ENCODE measurements at regions not wholly inside any gene's neighbourhood (a gene's known extent, or its start where the extent isn't known, plus 50 kb on each side); places are given as distances from the start of the nearest gene placed in this dataset.

DNA sequence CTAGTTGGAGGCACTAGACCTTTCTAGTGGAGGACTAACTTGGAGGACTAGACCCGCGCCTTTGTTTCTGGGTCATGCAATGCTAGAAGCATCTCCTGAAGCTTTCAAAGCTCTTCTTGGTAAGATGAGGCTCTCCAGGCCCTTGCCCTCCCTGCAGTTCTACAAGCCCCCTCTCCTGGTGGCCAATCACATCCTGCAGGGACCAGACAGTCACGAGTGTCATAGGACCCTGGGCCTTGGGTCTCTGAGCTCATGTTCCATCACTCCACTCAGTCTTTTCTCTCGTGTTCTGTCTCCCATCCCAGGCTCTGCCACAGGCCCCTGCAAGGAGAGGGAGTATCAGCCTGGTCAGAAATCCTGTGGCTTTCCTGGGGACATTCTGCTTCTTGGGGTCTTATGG lies 119.6 kb downstream of the CYLD start:
- H3K4me3 ChIP-seq (ENCODE audit: low read depth, low read length) = no peak overlapping the region
- TF ChIP-seq, protein P1, sequence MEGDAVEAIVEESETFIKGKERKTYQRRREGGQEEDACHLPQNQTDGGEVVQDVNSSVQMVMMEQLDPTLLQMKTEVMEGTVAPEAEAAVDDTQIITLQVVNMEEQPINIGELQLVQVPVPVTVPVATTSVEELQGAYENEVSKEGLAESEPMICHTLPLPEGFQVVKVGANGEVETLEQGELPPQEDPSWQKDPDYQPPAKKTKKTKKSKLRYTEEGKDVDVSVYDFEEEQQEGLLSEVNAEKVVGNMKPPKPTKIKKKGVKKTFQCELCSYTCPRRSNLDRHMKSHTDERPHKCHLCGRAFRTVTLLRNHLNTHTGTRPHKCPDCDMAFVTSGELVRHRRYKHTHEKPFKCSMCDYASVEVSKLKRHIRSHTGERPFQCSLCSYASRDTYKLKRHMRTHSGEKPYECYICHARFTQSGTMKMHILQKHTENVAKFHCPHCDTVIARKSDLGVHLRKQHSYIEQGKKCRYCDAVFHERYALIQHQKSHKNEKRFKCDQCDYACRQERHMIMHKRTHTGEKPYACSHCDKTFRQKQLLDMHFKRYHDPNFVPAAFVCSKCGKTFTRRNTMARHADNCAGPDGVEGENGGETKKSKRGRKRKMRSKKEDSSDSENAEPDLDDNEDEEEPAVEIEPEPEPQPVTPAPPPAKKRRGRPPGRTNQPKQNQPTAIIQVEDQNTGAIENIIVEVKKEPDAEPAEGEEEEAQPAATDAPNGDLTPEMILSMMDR (IDR thresholded peaks at IDR 0.05; ENCODE audit: low read depth, low read length, missing control alignments) = no peak
- DNase-seq (ENCODE audit: low read depth) = no peak

DNA sequence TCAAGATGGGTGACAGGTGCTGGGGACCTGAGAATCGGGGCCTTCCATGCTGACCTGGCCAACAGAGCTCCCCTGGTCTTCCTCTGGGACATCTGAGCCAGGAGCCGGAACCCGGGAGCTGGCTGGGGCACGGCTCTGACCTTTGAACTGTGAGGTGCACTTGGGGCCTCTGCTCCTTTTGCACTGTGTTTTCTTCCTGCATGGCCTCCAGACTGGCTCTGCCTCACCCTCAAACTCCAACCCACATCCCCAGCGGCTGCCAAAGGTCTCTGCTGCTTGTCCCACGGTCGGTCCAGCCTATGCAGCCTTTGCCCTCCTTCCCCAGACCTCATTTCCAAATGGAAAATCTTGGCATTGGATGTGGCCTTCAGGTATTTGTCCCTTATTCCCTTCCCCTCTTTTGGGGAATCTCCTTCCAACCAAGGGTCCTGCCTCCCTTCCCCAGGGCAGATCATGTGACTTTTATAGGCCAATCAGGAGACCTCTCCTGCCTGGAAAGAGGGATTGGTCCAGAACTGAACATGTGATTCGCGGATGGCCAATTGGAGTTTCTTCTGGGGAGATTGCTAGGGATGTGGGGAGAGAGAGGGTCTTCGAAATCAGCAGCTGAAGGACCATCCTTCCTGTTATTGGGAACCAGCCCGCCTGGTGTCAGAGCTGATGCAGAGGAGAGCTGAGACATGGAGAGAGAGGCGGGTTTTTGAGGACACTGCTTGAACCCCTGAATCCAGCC lies 117.9 kb downstream of the CYLD start:
- H3K4me3 ChIP-seq (ENCODE audit: low read depth, low read length) = no peak overlapping the region
- TF ChIP-seq, protein P1 (IDR thresholded peaks at IDR 0.05; ENCODE audit: low read depth, low read length, missing control alignments) = no peak
- no peak for DNase-seq (ENCODE audit: low read depth)

DNA sequence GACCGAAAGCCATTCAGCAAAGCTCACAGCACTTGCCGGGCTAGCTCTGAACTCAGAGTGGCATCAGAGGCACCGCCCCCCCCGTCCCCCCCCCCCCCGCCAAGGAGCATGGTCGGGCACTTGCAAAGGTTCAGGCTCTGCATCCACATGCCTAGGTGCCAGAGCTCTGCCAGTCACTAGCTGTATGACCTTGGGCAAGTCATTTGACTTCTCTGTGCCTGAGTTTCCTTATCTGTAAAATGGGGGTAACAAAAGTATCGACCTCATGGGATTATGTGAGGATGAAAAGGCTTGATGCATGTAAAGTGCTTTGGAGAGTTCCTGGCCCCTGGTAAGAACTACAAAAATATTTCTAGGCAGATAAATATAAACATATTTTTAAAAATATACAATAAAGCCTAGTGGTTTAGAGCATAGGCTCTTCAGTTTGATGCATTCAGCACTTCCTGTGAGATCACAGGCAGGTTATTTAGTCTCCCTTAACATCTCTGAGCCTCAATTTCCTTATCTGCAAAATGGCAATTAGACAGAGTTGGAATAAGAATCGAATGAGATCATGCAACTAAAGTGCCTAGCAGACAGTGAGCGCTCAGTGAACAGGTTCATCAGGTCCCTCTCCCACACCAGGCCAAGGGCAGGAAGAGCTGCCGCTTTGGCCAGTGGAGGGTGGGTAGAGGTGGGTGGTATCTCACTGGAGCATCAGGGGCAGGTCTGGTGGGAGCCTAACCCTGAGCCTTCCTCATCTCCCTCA lies 117.2 kb downstream of the CYLD start:
- H3K4me3 ChIP-seq (ENCODE audit: low read depth, low read length) = no peak overlapping the region
- DNase-seq (ENCODE audit: low read depth) = no peak
- TF ChIP-seq, protein P1 (IDR thresholded peaks at IDR 0.05; ENCODE audit: low read depth, low read length, missing control alignments) = no peak

DNA sequence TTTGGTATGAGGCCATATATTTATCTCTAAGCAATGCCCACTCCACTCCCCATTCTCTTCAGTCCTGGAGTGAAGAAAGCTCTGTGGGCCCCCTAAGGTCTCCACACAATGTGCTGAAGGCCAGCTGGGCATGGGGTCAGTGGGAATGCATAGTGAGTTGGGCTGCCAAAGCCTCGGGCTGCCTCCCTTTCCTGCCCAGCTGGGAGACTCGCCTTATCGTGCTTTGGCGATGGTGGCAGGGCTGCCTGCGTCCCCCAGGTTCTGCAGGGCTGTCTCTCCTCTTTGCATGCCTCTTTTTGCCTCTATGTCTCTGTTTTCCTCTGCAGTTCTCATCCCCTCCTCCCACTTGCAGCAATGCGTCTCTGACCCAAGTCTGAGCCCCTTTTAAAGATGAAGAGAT lies 116.5 kb downstream of the CYLD start:
- no peak for DNase-seq (ENCODE audit: low read depth)
- H3K4me3 ChIP-seq (ENCODE audit: low read depth, low read length) = no peak overlapping the region
- TF ChIP-seq, protein P1 (IDR thresholded peaks at IDR 0.05; ENCODE audit: low read depth, low read length, missing control alignments) = no peak

DNA sequence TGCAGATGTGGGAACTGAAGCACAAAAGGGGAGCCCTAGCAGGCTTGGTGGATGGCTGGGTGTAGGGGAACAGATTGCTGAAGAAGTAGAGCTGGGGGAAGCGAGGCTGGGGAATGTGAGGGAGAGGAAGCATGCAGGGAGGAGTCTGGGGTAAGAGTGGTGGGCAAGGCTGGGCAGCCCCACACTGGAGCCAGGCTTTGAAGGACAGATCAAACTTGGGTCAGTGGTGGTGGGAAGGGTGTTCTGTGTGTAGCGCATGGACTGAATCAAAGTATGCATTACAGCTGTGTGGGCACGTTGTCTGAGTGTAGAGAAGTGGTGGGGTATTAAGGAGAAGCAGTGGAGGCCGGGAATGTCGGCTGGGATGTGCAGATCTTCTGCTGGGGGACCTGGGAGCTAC lies 116.0 kb downstream of the CYLD start:
- TF ChIP-seq, protein P1 (IDR thresholded peaks at IDR 0.05; ENCODE audit: low read depth, low read length, missing control alignments) = no peak
- H3K4me3 ChIP-seq (ENCODE audit: low read depth, low read length) = no peak overlapping the region
- DNase-seq (ENCODE audit: low read depth) = no peak

DNA sequence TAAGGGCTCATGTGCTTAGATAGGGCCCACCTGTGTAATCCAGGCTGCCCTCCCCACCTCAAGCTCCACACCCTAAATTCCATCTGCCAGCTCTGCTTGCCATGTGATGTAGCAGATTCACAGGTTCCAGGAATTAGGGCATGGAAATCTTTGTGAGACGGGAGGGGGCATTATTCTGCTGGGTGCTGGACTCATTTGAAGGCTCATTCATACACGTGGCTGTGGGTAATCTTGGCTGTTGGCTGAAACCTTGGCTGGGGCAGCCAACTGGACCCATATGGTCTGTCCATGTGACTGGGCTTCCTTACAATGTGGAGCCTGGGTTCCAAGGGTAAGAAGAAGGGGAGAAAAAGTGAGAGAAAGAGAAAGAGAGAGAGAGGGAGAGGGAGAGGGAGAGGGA lies 115.1 kb downstream of the CYLD start:
- TF ChIP-seq, protein P1 (IDR thresholded peaks at IDR 0.05; ENCODE audit: low read depth, low read length, missing control alignments) = no peak
- no peak overlapping the region for H3K4me3 ChIP-seq (ENCODE audit: low read depth, low read length)
- no peak for DNase-seq (ENCODE audit: low read depth)
